Peyer's patch (tissue), 4 donors: ENCODE measurements at regions not wholly inside any gene's neighbourhood (a gene's known extent, or its start where the extent isn't known, plus 50 kb on each side); places are given as distances from the start of the nearest gene placed in this dataset.

Source experiments
- DNase-seq, 3 donors: peaks; one replicate each; pipeline ENCODE4 v3.0.0-alpha.2; 2017 to 2019
- H3K27ac ChIP-seq, 4 donors: fragments of 200-600 bp; sonication (generic); one replicate each; pipeline ENCODE4 v1.5.1; 2016 to 2019
- H3K27me3 ChIP-seq, 2 donors: fragments of 200-600 bp; sonication (generic); one replicate each; pipeline ENCODE4 v1.5.1; 2019
- H3K36me3 ChIP-seq, 3 donors: fragments of 200-600 bp; sonication (generic); one replicate each; pipeline ENCODE4 v1.5.1; 2016 to 2019
- H3K4me1 ChIP-seq, 4 donors: fragments of 200-600 bp; sonication (generic); one replicate each; pipeline ENCODE4 v1.5.1; 2016 to 2019
- H3K4me3 ChIP-seq, 4 donors: fragments of 200-600 bp; sonication (generic); 1 replicate in 3 of 4; 2 replicates in 1 of 4; pipeline ENCODE4 v1.5.1; 2016 to 2019; ENCODE audit warnings: mild to moderate bottlenecking in 1 of 4
- H3K9me3 ChIP-seq, 4 donors: fragments of 200-600 bp; sonication (generic); one replicate each; pipeline ENCODE4 v1.5.1; 2016 to 2019; ENCODE audit warnings: mild to moderate bottlenecking in 1 of 4
- POLR2A ChIP-seq, 2 donors: fragments of 450-650 bp; IDR thresholded peaks; one replicate each; pipeline ENCODE4 v1.5.1; 2017; ENCODE audit warnings: antibody characterized with exemption in 2 of 2, mild to moderate bottlenecking in 2 of 2, moderate library complexity in 2 of 2
- TF ChIP-seq, protein P1 (sequence below), 6 experiments: fragments of 450-650 bp in 4 of 6; fragments of 200-600 bp in 2 of 6; sonication (generic) in 1 of 6; IDR thresholded peaks; one replicate each; pipeline ENCODE4 v1.5.1; 2017 to 2019; ENCODE audit warnings: antibody characterized with exemption in 6 of 6, mild to moderate bottlenecking in 3 of 6, moderate library complexity in 1 of 6

DNA sequence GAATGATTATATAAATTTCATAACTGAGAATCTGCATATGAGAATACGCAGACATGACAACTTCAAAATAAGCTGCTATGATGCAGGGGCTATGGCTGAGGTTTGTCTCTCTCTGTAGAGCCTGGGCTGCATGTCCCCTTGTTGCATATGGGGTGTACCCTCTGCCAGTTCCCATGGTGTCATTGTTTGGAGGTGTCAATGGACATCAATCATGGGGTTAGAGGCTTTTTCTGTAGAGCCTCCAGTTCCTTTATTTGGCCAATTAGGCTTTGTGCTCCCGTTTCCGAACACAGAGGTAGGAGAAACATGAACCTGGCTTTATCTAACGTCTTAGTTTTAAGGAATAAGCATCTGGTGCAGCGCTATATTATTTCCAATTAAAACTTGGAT, 77.3 kb upstream of the RARB start:
- H3K27ac ChIP-seq, result no peak overlapping the region
- no peak for DNase-seq
- no peaks in the 10 kb centered on the region for H3K36me3 ChIP-seq
- no peaks in the 10 kb centered on the region for H3K27me3 ChIP-seq
- TF ChIP-seq POLR2A (IDR thresholded peaks at IDR 0.05), result no peak
- TF ChIP-seq, protein P1, sequence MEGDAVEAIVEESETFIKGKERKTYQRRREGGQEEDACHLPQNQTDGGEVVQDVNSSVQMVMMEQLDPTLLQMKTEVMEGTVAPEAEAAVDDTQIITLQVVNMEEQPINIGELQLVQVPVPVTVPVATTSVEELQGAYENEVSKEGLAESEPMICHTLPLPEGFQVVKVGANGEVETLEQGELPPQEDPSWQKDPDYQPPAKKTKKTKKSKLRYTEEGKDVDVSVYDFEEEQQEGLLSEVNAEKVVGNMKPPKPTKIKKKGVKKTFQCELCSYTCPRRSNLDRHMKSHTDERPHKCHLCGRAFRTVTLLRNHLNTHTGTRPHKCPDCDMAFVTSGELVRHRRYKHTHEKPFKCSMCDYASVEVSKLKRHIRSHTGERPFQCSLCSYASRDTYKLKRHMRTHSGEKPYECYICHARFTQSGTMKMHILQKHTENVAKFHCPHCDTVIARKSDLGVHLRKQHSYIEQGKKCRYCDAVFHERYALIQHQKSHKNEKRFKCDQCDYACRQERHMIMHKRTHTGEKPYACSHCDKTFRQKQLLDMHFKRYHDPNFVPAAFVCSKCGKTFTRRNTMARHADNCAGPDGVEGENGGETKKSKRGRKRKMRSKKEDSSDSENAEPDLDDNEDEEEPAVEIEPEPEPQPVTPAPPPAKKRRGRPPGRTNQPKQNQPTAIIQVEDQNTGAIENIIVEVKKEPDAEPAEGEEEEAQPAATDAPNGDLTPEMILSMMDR (IDR thresholded peaks at IDR 0.05), result no peak
- no peaks in the 10 kb centered on the region for H3K9me3 ChIP-seq
- no peak overlapping the region for H3K4me3 ChIP-seq
- no peaks in the 10 kb centered on the region for H3K4me1 ChIP-seq

- no peaks in the 10 kb centered on the region for H3K36me3 ChIP-seq
- TF ChIP-seq POLR2A (IDR thresholded peaks at IDR 0.05), result no peak
- H3K27me3 ChIP-seq, result no peaks in the 10 kb centered on the region
- no peak for DNase-seq
- H3K4me1 ChIP-seq, result no peaks in the 10 kb centered on the region
- no peaks in the 10 kb centered on the region for H3K9me3 ChIP-seq
- H3K4me3 ChIP-seq, result no peak overlapping the region
- H3K27ac ChIP-seq, result no peak overlapping the region
Observed at GRCh38 chr3:25354071-25354470, 74.0 kb upstream of the RARB start.

GRCh38 chr3:25355034-25355885, 72.8 kb upstream of the RARB start:
- H3K27me3 ChIP-seq, result no peaks in the 10 kb centered on the region
- no peak overlapping the region for H3K4me3 ChIP-seq
- DNase-seq, result no peak
- no peak for TF ChIP-seq POLR2A (IDR thresholded peaks at IDR 0.05)
- TF ChIP-seq, protein P1 (IDR thresholded peaks at IDR 0.05), result no peak
- H3K36me3 ChIP-seq, result no peaks in the 10 kb centered on the region
- no peaks in the 10 kb centered on the region for H3K9me3 ChIP-seq
- no peak overlapping the region for H3K27ac ChIP-seq
- no peaks in the 10 kb centered on the region for H3K4me1 ChIP-seq

DNA sequence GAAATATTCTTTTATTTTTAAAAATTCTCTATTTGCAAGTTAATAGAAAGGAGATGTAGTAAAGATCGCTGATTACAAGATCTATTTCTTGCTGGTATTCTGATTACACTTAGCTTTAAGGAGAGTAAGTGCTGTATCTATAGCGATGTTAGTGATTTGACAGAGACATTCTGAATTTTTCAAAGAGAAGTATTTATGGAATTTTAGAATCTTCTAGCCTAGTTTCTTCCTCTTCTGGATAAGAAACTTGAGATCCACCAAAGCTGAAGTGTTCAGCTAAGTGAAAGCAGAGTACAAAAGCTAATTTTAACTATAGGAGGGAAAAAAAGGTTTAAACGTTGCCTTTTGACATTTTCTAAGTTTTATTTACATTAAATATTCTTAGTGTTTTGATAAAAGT, 72.1 kb upstream of the RARB start:
- Histone ChIP-seq H3K36me3 (no peaks in the 10 kb centered on the region), H3K27me3 (no peaks in the 10 kb centered on the region), H3K4me1 (no peaks in the 10 kb centered on the region), H3K4me3 (no peak overlapping the region), H3K27ac (no peak overlapping the region), H3K9me3 (no peaks in the 10 kb centered on the region)
- DNase-seq, result no peak
- TF ChIP-seq, protein P1 (IDR thresholded peaks at IDR 0.05), result no peak

DNA sequence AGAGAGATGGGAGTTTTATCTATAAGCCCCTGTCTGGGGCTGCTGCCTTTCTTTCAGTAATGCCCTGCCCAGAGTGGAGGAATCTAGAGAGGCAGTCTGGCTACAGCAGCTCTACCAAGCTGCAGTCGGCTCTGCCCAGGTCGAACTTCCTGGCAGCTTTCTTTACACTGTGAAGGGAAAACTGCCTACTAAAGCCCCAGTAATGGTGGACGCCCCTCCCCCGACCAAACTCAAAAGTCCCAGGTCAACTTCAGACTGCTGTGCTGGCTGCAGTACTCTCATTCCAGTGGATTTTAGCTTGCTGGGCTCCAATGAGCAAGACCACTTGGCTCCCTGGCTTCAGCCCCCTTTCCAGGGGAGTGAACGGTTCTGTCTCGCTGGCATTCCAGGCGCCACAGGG, 65.9 kb upstream of the RARB start:
- no peaks in the 10 kb centered on the region for H3K4me1 ChIP-seq
- no peaks in the 10 kb centered on the region for H3K27me3 ChIP-seq
- TF ChIP-seq, protein P1 (IDR thresholded peaks at IDR 0.05), result no peak
- TF ChIP-seq POLR2A (IDR thresholded peaks at IDR 0.05), result no peak
- no peak overlapping the region for H3K4me3 ChIP-seq
- H3K9me3 ChIP-seq, result no peaks in the 10 kb centered on the region
- H3K36me3 ChIP-seq, result no peaks in the 10 kb centered on the region
- DNase-seq, result no peak
- H3K27ac ChIP-seq, result no peak overlapping the region

GRCh38 chr3:25365636-25366035, 62.4 kb upstream of the RARB start:
- no peaks in the 10 kb centered on the region for H3K4me1 ChIP-seq
- H3K27ac ChIP-seq, result no peak overlapping the region
- H3K27me3 ChIP-seq, result no peaks in the 10 kb centered on the region
- H3K36me3 ChIP-seq, result no peaks in the 10 kb centered on the region
- no peak for DNase-seq
- H3K9me3 ChIP-seq, result no peaks in the 10 kb centered on the region
- TF ChIP-seq, protein P1 (IDR thresholded peaks at IDR 0.05), result no peak
- no peak for TF ChIP-seq POLR2A (IDR thresholded peaks at IDR 0.05)
- H3K4me3 ChIP-seq, result no peak overlapping the region
